Posterior vena cava (tissue), 2 donors: ENCODE measurements at regions not wholly inside any gene's neighbourhood (a gene's known extent, or its start where the extent isn't known, plus 50 kb on each side); places are given as distances from the start of the nearest gene placed in this dataset.

Source experiments
- DNase-seq: peaks from one replicate; pipeline ENCODE4 v3.0.0-alpha.2; 2020; ENCODE audit warnings: low spot score
- intact Hi-C, 2 donors: fragments of 100-400 bp; cut with DNase I; formaldehyde crosslinking; loops; one replicate each; pipeline versions ENCODE4 v1.14.1 to v1.14.2; 2022 to 2023
- donor health status: DM: yes; HTN: yes; CAD: no.
- donor health status: DM: yes; HTN: yes; CAD: no.

- no peak for DNase-seq
- intact Hi-C loops, result no loop called here
Observed at GRCh38 chr6:22227824-22228610, 68.8 kb downstream of the PRL start.

- no peak for DNase-seq
- intact Hi-C loops, result no loop called here
Observed at GRCh38 chr6:22231050-22231449, 65.8 kb downstream of the PRL start.

GRCh38 chr6:22231616-22232015 lies 65.2 kb downstream of the PRL start:
- DNase-seq, result no peak
- intact Hi-C loops, result no loop called here

GRCh38 chr6:22236626-22237414 lies 60.0 kb downstream of the PRL start:
- intact Hi-C loops, result no loop called here
- DNase-seq, result no peak
